ENCODE measurements at regions not wholly inside any gene's neighbourhood (a gene's known extent, or its start where the extent isn't known, plus 50 kb on each side); places are given as distances from the start of the nearest gene placed in this dataset.

DNA sequence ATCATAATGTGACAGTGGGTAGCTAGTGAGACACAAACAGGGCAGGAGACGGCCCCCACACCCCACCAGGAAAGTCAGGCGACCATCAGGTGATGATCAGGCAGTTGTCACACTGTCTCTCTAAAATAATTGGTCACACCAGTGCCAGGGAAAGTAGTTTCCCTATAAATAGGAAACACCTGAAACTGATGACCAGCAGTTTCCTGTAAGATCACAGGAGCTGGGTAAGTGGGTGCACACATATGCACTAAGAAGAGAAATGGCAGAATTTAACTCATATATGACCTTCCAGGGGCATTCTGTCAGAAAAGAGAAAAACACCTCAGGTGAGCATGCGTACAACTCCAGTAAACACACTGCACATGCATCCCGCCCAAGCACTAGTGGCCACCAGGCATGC lies 620.5 kb upstream of the GHITM start:
- TF ChIP-seq, protein P1, sequence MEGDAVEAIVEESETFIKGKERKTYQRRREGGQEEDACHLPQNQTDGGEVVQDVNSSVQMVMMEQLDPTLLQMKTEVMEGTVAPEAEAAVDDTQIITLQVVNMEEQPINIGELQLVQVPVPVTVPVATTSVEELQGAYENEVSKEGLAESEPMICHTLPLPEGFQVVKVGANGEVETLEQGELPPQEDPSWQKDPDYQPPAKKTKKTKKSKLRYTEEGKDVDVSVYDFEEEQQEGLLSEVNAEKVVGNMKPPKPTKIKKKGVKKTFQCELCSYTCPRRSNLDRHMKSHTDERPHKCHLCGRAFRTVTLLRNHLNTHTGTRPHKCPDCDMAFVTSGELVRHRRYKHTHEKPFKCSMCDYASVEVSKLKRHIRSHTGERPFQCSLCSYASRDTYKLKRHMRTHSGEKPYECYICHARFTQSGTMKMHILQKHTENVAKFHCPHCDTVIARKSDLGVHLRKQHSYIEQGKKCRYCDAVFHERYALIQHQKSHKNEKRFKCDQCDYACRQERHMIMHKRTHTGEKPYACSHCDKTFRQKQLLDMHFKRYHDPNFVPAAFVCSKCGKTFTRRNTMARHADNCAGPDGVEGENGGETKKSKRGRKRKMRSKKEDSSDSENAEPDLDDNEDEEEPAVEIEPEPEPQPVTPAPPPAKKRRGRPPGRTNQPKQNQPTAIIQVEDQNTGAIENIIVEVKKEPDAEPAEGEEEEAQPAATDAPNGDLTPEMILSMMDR (conservative IDR thresholded peaks at IDR 0.05; ENCODE audit: low read depth, low read length) = no peak
- no peak for TF ChIP-seq EZH2phosphoT487 (IDR thresholded peaks at IDR 0.05; ENCODE audit: borderline replicate concordance, low read length)

Data from PC-3 (cell line).